Peyer's patch (tissue), 4 donors: ENCODE measurements at regions not wholly inside any gene's neighbourhood (a gene's known extent, or its start where the extent isn't known, plus 50 kb on each side); places are given as distances from the start of the nearest gene placed in this dataset.

ENCODE experiments used
- POLR2A ChIP-seq, 2 donors: fragments of 450-650 bp; IDR thresholded peaks; one replicate each; pipeline ENCODE4 v1.5.1; 2017; ENCODE audit warnings: antibody characterized with exemption in 2 of 2, mild to moderate bottlenecking in 2 of 2, moderate library complexity in 2 of 2
- TF ChIP-seq, protein P1 (sequence below), 6 experiments: fragments of 450-650 bp in 4 of 6; fragments of 200-600 bp in 2 of 6; sonication (generic) in 1 of 6; IDR thresholded peaks; one replicate each; pipeline ENCODE4 v1.5.1; 2017 to 2019; ENCODE audit warnings: antibody characterized with exemption in 6 of 6, mild to moderate bottlenecking in 3 of 6, moderate library complexity in 1 of 6

DNA sequence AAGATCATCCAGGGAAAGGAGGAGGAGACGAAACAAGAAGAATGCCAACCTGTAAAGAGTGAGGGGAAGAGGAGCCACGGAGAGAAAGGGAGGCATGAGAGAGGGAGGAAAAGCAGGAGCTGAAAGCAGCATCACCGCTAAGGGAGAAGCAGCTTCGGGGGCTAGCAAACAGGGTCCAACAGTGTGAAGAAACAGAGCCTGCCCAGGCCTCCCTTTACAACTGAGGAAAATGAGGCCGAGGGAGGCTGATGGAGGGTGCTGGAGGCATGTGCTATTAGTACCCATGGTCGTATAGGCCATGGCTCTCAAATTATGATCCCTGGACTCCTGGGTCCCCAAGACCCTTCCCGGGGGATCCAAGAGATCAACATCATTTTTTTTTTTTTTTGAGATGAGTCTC is 50.4 kb upstream of the ASPRV1 start:
- TF ChIP-seq, protein P1, sequence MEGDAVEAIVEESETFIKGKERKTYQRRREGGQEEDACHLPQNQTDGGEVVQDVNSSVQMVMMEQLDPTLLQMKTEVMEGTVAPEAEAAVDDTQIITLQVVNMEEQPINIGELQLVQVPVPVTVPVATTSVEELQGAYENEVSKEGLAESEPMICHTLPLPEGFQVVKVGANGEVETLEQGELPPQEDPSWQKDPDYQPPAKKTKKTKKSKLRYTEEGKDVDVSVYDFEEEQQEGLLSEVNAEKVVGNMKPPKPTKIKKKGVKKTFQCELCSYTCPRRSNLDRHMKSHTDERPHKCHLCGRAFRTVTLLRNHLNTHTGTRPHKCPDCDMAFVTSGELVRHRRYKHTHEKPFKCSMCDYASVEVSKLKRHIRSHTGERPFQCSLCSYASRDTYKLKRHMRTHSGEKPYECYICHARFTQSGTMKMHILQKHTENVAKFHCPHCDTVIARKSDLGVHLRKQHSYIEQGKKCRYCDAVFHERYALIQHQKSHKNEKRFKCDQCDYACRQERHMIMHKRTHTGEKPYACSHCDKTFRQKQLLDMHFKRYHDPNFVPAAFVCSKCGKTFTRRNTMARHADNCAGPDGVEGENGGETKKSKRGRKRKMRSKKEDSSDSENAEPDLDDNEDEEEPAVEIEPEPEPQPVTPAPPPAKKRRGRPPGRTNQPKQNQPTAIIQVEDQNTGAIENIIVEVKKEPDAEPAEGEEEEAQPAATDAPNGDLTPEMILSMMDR (IDR thresholded peaks at IDR 0.05) = no peak
- TF ChIP-seq POLR2A (IDR thresholded peaks at IDR 0.05) = no peak
